K562 (cell line): ENCODE measurements at regions not wholly inside any gene's neighbourhood (a gene's known extent, or its start where the extent isn't known, plus 50 kb on each side); places are given as distances from the start of the nearest gene placed in this dataset.

Source experiments
- ATF1 ChIP-seq, 2 experiments: fragments of 450-650 bp in 1 of 2; IDR thresholded peaks; 2 replicates each; pipeline ENCODE4 v1.6.1; 2016; ENCODE audit warnings: missing compliant biosample characterization in 1 of 2, missing genetic modification characterization in 1 of 2
- CC2D1A ChIP-seq: fragments of 450-650 bp; IDR thresholded peaks from 2 replicates; pipeline ENCODE4 v1.6.1; 2017; ENCODE audit warnings: mild to moderate bottlenecking
- POLR2G ChIP-seq: fragments of 200-400 bp; formaldehyde crosslinking; IDR thresholded peaks from 2 replicates; pipeline ENCODE4 v1.6.1; 2017; ENCODE audit warnings: low read depth, mild to moderate bottlenecking, antibody characterized with exemption, low read length, moderate library complexity
- RBBP5 ChIP-seq: fragments of 200-600 bp; sonication (generic); IDR thresholded peaks from 2 replicates; pipeline ENCODE4 v1.6.1; 2012; ENCODE audit warnings: borderline replicate concordance, mild to moderate bottlenecking, low read length, control low read depth, inconsistent platforms; ENCODE audit not compliant: insufficient read depth, poor library complexity, severe bottlenecking
- ZBTB7A ChIP-seq: IDR thresholded peaks from 2 replicates; pipeline ENCODE4 v1.6.1; 2011; ENCODE audit warnings: low read depth, mild to moderate bottlenecking, low read length, moderate library complexity, borderline replicate concordance; ENCODE audit not compliant: control insufficient read depth
- TF ChIP-seq, protein P1 (sequence below), 3 experiments: IDR thresholded peaks in 2 of 3; conservative IDR thresholded peaks in 1 of 3; 2 replicates each; pipeline ENCODE4 v1.5.1; 2011 to 2012; ENCODE audit warnings: low read length in 3 of 3, mild to moderate bottlenecking in 3 of 3, control low read depth in 2 of 3, improper control_type of control experiment in 1 of 3, inconsistent platforms in 1 of 3, low read depth in 1 of 3, mixed read lengths in 1 of 3, moderate library complexity in 1 of 3; ENCODE audit not compliant: insufficient read depth in 2 of 3
- TF ChIP-seq, protein P2 (sequence below): sonication (generic); formaldehyde crosslinking; IDR thresholded peaks from 2 replicates; pipeline ENCODE4 v1.8.0; 2022; ENCODE audit warnings: mild to moderate bottlenecking, missing genetic modification reagents

DNA sequence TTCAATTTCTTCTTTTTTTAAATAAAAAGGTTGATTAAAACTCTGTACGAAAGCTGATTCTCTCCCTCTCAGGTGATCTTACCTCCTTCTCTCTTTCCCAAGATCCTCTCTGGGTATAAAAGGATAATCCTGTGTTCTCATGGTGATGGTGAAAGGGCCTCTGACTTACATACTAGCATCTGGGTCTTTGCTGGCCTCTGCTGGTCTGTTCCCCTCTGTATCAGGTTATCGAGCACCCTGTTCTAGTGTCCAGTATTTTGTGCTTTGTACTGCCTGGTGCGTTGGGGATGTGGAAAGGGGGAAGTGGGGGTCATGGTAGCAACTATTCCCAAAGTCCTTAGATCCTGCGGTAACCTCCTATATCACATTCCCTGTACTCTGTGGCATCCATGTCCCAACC, 328.9 kb downstream of the NR2F1-AS1 start:
- no peak for TF ChIP-seq POLR2G
- TF ChIP-seq ZBTB7A = no peak
- TF ChIP-seq RBBP5 = no peak
- TF ChIP-seq, protein P1, sequence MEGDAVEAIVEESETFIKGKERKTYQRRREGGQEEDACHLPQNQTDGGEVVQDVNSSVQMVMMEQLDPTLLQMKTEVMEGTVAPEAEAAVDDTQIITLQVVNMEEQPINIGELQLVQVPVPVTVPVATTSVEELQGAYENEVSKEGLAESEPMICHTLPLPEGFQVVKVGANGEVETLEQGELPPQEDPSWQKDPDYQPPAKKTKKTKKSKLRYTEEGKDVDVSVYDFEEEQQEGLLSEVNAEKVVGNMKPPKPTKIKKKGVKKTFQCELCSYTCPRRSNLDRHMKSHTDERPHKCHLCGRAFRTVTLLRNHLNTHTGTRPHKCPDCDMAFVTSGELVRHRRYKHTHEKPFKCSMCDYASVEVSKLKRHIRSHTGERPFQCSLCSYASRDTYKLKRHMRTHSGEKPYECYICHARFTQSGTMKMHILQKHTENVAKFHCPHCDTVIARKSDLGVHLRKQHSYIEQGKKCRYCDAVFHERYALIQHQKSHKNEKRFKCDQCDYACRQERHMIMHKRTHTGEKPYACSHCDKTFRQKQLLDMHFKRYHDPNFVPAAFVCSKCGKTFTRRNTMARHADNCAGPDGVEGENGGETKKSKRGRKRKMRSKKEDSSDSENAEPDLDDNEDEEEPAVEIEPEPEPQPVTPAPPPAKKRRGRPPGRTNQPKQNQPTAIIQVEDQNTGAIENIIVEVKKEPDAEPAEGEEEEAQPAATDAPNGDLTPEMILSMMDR (IDR thresholded peaks at IDR 0.05 in 2 of 3, conservative IDR thresholded peaks at IDR 0.05 in 1 of 3; ENCODE audit: insufficient read depth in 2 of 3, low read depth in 1 of 3, low read length in 3 of 3) = no peak
- TF ChIP-seq, protein P2, sequence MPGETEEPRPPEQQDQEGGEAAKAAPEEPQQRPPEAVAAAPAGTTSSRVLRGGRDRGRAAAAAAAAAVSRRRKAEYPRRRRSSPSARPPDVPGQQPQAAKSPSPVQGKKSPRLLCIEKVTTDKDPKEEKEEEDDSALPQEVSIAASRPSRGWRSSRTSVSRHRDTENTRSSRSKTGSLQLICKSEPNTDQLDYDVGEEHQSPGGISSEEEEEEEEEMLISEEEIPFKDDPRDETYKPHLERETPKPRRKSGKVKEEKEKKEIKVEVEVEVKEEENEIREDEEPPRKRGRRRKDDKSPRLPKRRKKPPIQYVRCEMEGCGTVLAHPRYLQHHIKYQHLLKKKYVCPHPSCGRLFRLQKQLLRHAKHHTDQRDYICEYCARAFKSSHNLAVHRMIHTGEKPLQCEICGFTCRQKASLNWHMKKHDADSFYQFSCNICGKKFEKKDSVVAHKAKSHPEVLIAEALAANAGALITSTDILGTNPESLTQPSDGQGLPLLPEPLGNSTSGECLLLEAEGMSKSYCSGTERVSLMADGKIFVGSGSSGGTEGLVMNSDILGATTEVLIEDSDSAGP (CRISPR knock-in tag) = no peak
- TF ChIP-seq ATF1 (CRISPR knock-in tag; IDR thresholded peaks at IDR 0.05) = no peak
- TF ChIP-seq ATF1 (tag; IDR thresholded peaks at IDR 0.05) = no peak
- TF ChIP-seq CC2D1A = no peak
